OCI-LY3 (cell line): ENCODE measurements at regions not wholly inside any gene's neighbourhood (a gene's known extent, or its start where the extent isn't known, plus 50 kb on each side); places are given as distances from the start of the nearest gene placed in this dataset.
"Not testable (repeated sequence)": the region's sequence is repeated elsewhere in the genome, so short reads cannot be mapped to it uniquely, and the experiment has no call there.

ENCODE experiments used
- H2AFZ ChIP-seq: fragments of 200-600, 300-600 bp; shearing (Covaris generic); 2 replicates; pipeline ENCODE4 v1.6.0; 2014; ENCODE audit warnings: antibody characterized with exemption, low read depth, low read length
- H3K27ac ChIP-seq: fragments of 200-600, 300-600 bp; sonication (generic); 2 replicates; pipeline ENCODE4 v1.5.1; 2014; ENCODE audit warnings: mild to moderate bottlenecking, low read length, moderate library complexity, mixed read lengths
- H3K27me3 ChIP-seq: fragments of 200-600, 300-600 bp; sonication (generic); 2 replicates; pipeline ENCODE4 v1.6.1; 2014; ENCODE audit warnings: low read depth, low read length, mixed read lengths
- H3K36me3 ChIP-seq: fragments of 200-600, 300-600 bp; sonication (generic); replicated peaks from 2 replicates; pipeline ENCODE3; 2014; ENCODE audit warnings: low read depth, low read length, mixed read lengths
- H3K4me1 ChIP-seq: fragments of 300-600, 200-600 bp; sonication (generic); 2 replicates; pipeline ENCODE4 v1.6.1; 2014; ENCODE audit warnings: low read length, mixed read lengths
- H3K4me2 ChIP-seq: fragments of 200-600, 300-600 bp; sonication (generic); 2 replicates; pipeline ENCODE4 v1.6.1; 2014; ENCODE audit warnings: low read length, mixed read lengths
- H3K4me3 ChIP-seq: fragments of 300-600, 200-600 bp; sonication (generic); 2 replicates; pipeline ENCODE4 v1.5.1; 2014; ENCODE audit warnings: antibody characterized with exemption, mild to moderate bottlenecking, low read length, moderate library complexity
- H3K79me2 ChIP-seq: fragments of 300-600, 200-600 bp; shearing (Covaris generic); 2 replicates; pipeline ENCODE4 v1.6.1; 2014; ENCODE audit warnings: mild to moderate bottlenecking, low read length, mixed read lengths
- H3K9ac ChIP-seq: fragments of 300-600, 200-600 bp; shearing (Covaris generic); 2 replicates; pipeline ENCODE4 v1.6.0; 2014; ENCODE audit warnings: mild to moderate bottlenecking, low read length, moderate library complexity
- H3K9me3 ChIP-seq: fragments of 200-600, 300-600 bp; shearing (Covaris generic); 2 replicates; pipeline ENCODE4 v1.6.1; 2014; ENCODE audit warnings: low read length, mixed read lengths; ENCODE audit not compliant: insufficient read depth
- H4K20me1 ChIP-seq: fragments of 200-600, 300-600 bp; sonication (generic); 2 replicates; pipeline ENCODE4 v1.6.1; 2016; ENCODE audit warnings: low read length, mixed read lengths; ENCODE audit not compliant: insufficient read depth
- EZH2phosphoT487 ChIP-seq: fragments of 200-600 bp; shearing (Covaris generic); IDR thresholded peaks from 2 replicates; pipeline ENCODE4 v1.6.1; 2018; ENCODE audit warnings: antibody characterized with exemption, mixed run types, low read depth
- TF ChIP-seq, protein P1 (sequence below): fragments of 200-600, 300-600 bp; sonication (generic); IDR thresholded peaks from 2 replicates; pipeline ENCODE4 v1.5.1; 2014; ENCODE audit warnings: antibody characterized with exemption, low read length, low read depth

DNA sequence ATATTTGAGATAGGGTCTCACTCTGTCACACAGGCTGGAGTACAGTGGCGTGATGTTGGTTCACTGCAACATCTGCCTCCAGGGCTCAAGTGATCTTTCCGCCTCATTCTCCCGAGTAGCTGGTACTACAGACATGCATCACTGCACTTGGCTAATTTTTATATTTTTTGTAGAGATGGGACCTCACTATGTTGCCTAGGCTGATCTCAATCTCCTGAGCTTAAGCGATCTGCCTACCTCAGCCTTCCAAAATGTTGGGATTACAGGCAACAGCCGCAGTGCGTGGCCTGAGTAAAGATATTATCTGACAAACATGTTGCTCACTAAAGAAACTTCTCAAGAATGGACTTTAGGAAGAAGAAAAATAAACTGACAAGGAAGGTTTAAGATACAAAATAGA is 125.4 kb upstream of the ABCC4 start:
- Histone ChIP-seq H3K36me3 (no peaks in the 10 kb centered on the region), H4K20me1 (no peaks in the 10 kb centered on the region), H2AFZ (no peak overlapping the region), H3K9ac (no peak overlapping the region), H3K4me2 (no peak overlapping the region), H3K27me3 (no peaks in the 10 kb centered on the region), H3K4me1 (no peaks in the 10 kb centered on the region), H3K27ac (no peak overlapping the region), H3K9me3 (no peaks in the 10 kb centered on the region), H3K79me2 (no peaks in the 10 kb centered on the region), H3K4me3 (no peak overlapping the region)
- TF ChIP-seq, protein P1, sequence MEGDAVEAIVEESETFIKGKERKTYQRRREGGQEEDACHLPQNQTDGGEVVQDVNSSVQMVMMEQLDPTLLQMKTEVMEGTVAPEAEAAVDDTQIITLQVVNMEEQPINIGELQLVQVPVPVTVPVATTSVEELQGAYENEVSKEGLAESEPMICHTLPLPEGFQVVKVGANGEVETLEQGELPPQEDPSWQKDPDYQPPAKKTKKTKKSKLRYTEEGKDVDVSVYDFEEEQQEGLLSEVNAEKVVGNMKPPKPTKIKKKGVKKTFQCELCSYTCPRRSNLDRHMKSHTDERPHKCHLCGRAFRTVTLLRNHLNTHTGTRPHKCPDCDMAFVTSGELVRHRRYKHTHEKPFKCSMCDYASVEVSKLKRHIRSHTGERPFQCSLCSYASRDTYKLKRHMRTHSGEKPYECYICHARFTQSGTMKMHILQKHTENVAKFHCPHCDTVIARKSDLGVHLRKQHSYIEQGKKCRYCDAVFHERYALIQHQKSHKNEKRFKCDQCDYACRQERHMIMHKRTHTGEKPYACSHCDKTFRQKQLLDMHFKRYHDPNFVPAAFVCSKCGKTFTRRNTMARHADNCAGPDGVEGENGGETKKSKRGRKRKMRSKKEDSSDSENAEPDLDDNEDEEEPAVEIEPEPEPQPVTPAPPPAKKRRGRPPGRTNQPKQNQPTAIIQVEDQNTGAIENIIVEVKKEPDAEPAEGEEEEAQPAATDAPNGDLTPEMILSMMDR: no peak
- TF ChIP-seq EZH2phosphoT487: no peak

DNA sequence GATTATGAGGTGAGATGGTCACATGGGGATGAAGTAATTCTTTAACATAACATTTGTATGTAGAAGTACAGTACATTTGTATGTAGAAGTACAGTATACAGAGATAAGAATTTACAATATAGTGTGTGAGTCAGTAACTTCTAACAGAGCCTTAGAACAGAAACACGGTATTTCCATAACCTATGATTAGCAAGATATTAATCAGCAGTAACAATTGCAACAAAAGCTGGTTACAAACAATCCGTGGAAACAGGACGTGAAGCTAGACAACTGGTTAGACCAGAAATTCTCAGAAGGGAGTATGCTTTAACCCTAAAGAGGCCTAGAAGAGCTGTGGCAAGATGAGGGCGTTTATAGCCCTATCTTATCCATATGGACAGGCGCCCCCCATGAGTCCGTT is 122.0 kb upstream of the CLDN10 start:
- H2AFZ ChIP-seq, H3K9ac ChIP-seq, H3K36me3 ChIP-seq, H3K79me2 ChIP-seq, H3K27me3 ChIP-seq, H3K4me2 ChIP-seq, H3K9me3 ChIP-seq, H3K27ac ChIP-seq, H4K20me1 ChIP-seq, H3K4me1 ChIP-seq, H3K4me3 ChIP-seq: not testable (repeated sequence)

DNA sequence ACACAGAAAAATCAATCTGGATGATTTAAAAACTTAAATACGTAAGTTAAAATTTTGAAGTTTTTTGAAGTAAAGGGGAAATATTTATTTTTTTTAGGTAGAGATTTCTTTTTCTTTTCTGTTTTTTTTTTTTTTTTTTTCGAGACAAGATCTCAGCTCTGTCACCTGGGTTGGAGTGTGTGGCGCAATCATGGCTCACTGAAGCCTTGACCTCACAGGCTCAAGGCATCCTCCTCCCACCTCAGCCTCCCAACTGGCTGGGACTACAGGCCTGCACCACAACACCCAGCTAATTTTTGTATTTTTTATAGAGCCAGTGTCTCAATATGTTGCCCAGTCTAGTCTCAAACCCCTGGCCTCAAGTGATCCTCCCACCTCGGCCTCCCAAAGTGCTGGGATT is 120.4 kb upstream of the CLDN10 start:
- Histone ChIP-seq H3K27ac (no peak overlapping the region), H3K27me3 (no peaks in the 10 kb centered on the region), H4K20me1 (no peaks in the 10 kb centered on the region), H3K4me1 (no peaks in the 10 kb centered on the region), H3K36me3 (no peaks in the 10 kb centered on the region), H3K9ac (no peak overlapping the region), H3K4me2 (no peak overlapping the region), H3K9me3 (no peaks in the 10 kb centered on the region), H3K4me3 (no peak overlapping the region), H2AFZ (no peak overlapping the region), H3K79me2 (no peaks in the 10 kb centered on the region)
- TF ChIP-seq, protein P1: no peak
- no peak for TF ChIP-seq EZH2phosphoT487

GRCh38 chr13:95433537-95433936 is 119.0 kb upstream of the CLDN10 start:
- Histone ChIP-seq H3K4me3 (no peak overlapping the region), H3K9me3 (no peaks in the 10 kb centered on the region), H3K79me2 (no peaks in the 10 kb centered on the region), H4K20me1 (no peaks in the 10 kb centered on the region), H3K36me3 (no peaks in the 10 kb centered on the region), H2AFZ (no peak overlapping the region), H3K27ac (no peak overlapping the region), H3K4me2 (no peak overlapping the region), H3K4me1 (no peaks in the 10 kb centered on the region), H3K27me3 (no peaks in the 10 kb centered on the region), H3K9ac (no peak overlapping the region)
- no peak for TF ChIP-seq EZH2phosphoT487
- TF ChIP-seq, protein P1: no peak

DNA sequence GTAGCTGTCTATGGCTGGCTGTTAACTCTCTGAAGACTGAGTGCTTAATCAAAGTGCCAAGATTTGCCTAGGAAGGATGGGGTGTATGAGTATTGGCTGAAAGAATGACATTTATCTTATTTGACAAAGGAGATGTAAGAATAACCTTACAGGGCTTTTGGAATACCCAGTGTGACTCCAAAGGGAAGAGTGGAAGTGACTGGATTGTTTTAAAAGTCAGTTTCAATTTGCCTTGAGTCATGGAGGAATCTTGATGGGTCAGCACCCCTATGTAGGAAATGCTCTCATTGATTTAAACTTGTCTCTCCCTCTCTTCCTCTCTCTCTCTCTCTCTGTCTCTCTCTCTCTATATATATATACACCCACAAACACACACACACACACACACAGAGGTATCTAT is 118.4 kb upstream of the CLDN10 start:
- Histone ChIP-seq H3K27me3 (no peaks in the 10 kb centered on the region), H3K79me2 (no peaks in the 10 kb centered on the region)

More for the DNA sequence above, 118.4 kb upstream of the CLDN10 start:
- H3K36me3 ChIP-seq: no peaks in the 10 kb centered on the region
- TF ChIP-seq, protein P1: no peak
- no peak for TF ChIP-seq EZH2phosphoT487
- H4K20me1 ChIP-seq: no peaks in the 10 kb centered on the region
- H3K9ac ChIP-seq: no peak overlapping the region
- no peaks in the 10 kb centered on the region for H3K4me1 ChIP-seq
- no peak overlapping the region for H2AFZ ChIP-seq
- no peak overlapping the region for H3K4me3 ChIP-seq
- no peak overlapping the region for H3K4me2 ChIP-seq
- H3K9me3 ChIP-seq: no peaks in the 10 kb centered on the region
- no peak overlapping the region for H3K27ac ChIP-seq
